ENCODE measurements at regions not wholly inside any gene's neighbourhood (a gene's known extent, or its start where the extent isn't known, plus 50 kb on each side); places are given as distances from the start of the nearest gene placed in this dataset.
"Not testable (repeated sequence)": the region's sequence is repeated elsewhere in the genome, so short reads cannot be mapped to it uniquely, and the experiment has no call there.

DNA sequence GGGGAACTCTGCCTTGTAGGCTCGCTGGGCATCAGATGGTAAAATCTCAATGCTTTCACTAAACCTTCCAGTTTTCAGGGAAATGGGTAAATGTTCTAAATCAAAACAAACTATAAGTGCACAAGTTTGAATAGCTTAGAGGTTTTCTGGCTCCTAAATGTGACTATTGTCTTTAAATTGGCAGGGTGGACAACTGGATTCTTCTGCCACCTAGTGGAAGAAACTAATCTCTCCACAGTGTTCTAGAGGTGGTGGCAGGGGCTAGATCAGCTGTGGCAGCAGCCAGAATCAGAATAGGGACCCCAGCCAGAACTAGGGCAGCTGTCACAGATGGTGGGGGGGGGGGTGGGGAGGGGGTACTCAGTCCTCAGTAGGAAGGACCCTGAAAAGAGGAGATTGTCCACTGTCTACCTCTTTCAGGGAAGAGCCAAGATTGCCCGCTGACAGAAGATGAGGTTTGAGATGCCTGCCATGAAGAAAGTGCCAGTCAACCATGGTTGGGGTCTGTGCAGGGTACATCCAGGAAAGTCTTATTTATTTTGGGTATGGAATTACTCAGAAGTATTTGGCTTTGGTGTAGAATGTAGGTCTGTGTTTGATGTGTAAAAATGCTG is 201.4 kb downstream of the CCNG2 start:
- WGBS (ENCODE audit: insufficient coverage, low coverage, low lambda C conversion rate, missing lambda C conversion rate): 67% methylated on average over 1 of the region's 2 CpGs
- no peaks in the 10 kb centered on the region for H3K9me3 ChIP-seq
- DNase-seq: no peak
- no peaks in the 10 kb centered on the region for H3K4me1 ChIP-seq
- intact Hi-C loops (cut with DNase I): no loop called here
- peak; percentile 70 to 81 (median 73) for ATAC-seq
- TF ChIP-seq POLR2A (IDR thresholded peaks at IDR 0.05): no peak
- TF ChIP-seq, protein P1, sequence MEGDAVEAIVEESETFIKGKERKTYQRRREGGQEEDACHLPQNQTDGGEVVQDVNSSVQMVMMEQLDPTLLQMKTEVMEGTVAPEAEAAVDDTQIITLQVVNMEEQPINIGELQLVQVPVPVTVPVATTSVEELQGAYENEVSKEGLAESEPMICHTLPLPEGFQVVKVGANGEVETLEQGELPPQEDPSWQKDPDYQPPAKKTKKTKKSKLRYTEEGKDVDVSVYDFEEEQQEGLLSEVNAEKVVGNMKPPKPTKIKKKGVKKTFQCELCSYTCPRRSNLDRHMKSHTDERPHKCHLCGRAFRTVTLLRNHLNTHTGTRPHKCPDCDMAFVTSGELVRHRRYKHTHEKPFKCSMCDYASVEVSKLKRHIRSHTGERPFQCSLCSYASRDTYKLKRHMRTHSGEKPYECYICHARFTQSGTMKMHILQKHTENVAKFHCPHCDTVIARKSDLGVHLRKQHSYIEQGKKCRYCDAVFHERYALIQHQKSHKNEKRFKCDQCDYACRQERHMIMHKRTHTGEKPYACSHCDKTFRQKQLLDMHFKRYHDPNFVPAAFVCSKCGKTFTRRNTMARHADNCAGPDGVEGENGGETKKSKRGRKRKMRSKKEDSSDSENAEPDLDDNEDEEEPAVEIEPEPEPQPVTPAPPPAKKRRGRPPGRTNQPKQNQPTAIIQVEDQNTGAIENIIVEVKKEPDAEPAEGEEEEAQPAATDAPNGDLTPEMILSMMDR (IDR thresholded peaks at IDR 0.05): peak; percentile 52 to 66 (median 60)
- H3K36me3 ChIP-seq: no peaks in the 10 kb centered on the region
- no peaks in the 10 kb centered on the region for H3K27me3 ChIP-seq
- H3K27ac ChIP-seq: no peak overlapping the region
- no peak overlapping the region for H3K4me3 ChIP-seq

- WGBS (ENCODE audit: insufficient coverage, low coverage, low lambda C conversion rate, missing lambda C conversion rate): 47% methylated on average over 4 of the region's 4 CpGs
- Histone ChIP-seq H3K4me3 (no peak overlapping the region), H3K27me3 (no peaks in the 10 kb centered on the region), H3K9me3 (no peaks in the 10 kb centered on the region), H3K36me3 (no peaks in the 10 kb centered on the region), H3K27ac (no peak overlapping the region), H3K4me1 (no peaks in the 10 kb centered on the region)
- TF ChIP-seq, protein P1 (IDR thresholded peaks at IDR 0.05): no peak
- TF ChIP-seq POLR2A (IDR thresholded peaks at IDR 0.05): no peak
- intact Hi-C loops (cut with DNase I): no loop called here
- ATAC-seq (no peak), DNase-seq (no peak)
Measured at GRCh38 chr4:77360451-77360850, 203.4 kb downstream of the CCNG2 start.

DNA sequence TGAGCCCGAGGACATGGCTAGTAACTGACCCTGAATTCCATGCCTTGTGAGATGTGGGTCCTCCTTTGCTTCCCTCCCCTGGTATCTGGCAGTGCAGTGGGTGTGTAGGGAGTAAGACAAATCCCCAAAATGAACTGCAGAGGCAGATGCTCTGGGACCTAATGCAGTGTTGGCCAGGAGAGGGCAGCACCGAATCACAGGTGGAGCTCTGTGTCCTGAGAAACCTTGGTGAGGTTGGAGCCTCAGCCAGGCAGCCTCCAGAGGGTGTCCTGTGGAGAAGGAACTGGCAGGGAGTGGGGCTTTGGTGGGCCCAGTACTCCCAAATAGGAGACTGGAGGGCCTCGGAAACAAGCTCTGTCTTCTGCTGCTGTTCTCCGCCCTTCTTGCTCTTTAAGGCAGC is 209.9 kb downstream of the CCNG2 start:
- H3K9me3 ChIP-seq; H3K4me1 ChIP-seq; H3K4me3 ChIP-seq; H3K36me3 ChIP-seq; DNase-seq; intact Hi-C loops (cut with DNase I); H3K27me3 ChIP-seq; H3K27ac ChIP-seq: not testable (repeated sequence)
- TF ChIP-seq, protein P1 (IDR thresholded peaks at IDR 0.05): peak; percentile 5 to 39 (median 26)
- peak; percentile 90 to 97 (median 94) for ATAC-seq
- WGBS (ENCODE audit: insufficient coverage, low coverage, low lambda C conversion rate, missing lambda C conversion rate): 0% methylated on average over 1 of the region's 4 CpGs

DNA sequence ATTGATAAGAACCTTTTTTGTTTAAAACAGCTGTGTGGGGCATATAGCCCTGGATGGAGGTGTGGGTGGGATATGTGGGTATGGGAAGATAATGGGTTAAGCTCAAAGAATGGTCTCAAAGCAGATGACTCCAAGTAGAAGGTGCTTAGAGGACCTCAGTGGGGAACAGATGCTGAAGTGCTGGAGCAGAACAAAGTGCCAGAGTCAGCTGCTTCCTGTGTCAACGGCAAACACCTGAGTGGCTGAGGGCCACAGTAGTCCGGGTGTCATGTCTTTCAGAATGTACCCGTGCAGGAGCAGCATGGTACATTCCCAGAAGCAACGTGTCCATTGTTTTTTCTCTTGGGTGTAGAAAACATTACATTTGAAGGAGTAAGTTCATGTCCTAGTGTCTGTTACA is 210.6 kb downstream of the CCNG2 start:
- no peaks in the 10 kb centered on the region for H3K36me3 ChIP-seq
- no peak overlapping the region for H3K4me3 ChIP-seq
- H3K9me3 ChIP-seq: no peaks in the 10 kb centered on the region
- H3K27ac ChIP-seq: no peak overlapping the region
- no peak for DNase-seq
- no peaks in the 10 kb centered on the region for H3K4me1 ChIP-seq
- 45% methylated on average over 4 of the region's 4 CpGs for WGBS (ENCODE audit: insufficient coverage, low coverage, low lambda C conversion rate, missing lambda C conversion rate)
- no peak for ATAC-seq
- no peak for TF ChIP-seq POLR2A (IDR thresholded peaks at IDR 0.05)
- TF ChIP-seq, protein P1 (IDR thresholded peaks at IDR 0.05): no peak
- intact Hi-C loops (cut with DNase I): no loop called here
- H3K27me3 ChIP-seq: no peaks in the 10 kb centered on the region
